Mucosa of rectum (tissue), 2 donors: ENCODE measurements at regions not wholly inside any gene's neighbourhood (a gene's known extent, or its start where the extent isn't known, plus 50 kb on each side); places are given as distances from the start of the nearest gene placed in this dataset.
"Not testable (repeated sequence)": the region's sequence is repeated elsewhere in the genome, so short reads cannot be mapped to it uniquely, and the experiment has no call there.

Experiments
- H3K27ac ChIP-seq, 2 donors: one replicate each; pipeline ENCODE4 v1.7.0; 2013; ENCODE audit warnings: inconsistent platforms in 2 of 2, low read depth in 2 of 2, low read length in 2 of 2
- H3K27me3 ChIP-seq, 2 donors: one replicate each; pipeline ENCODE4 v1.7.0; 2013; ENCODE audit warnings: low read length in 2 of 2; ENCODE audit not compliant: control insufficient read depth in 2 of 2, insufficient read depth in 2 of 2
- H3K36me3 ChIP-seq, 2 donors: one replicate each; pipeline ENCODE4 v1.7.0; 2013; ENCODE audit warnings: low read length in 2 of 2; ENCODE audit not compliant: control insufficient read depth in 2 of 2, insufficient read depth in 2 of 2
- H3K4me1 ChIP-seq, 2 donors: one replicate each; pipeline ENCODE4 v1.7.0; 2013; ENCODE audit warnings: low read length in 2 of 2, mild to moderate bottlenecking in 1 of 2; ENCODE audit not compliant: control insufficient read depth in 2 of 2, insufficient read depth in 2 of 2
- H3K4me3 ChIP-seq, 2 donors: one replicate each; pipeline ENCODE4 v1.7.0; 2013; ENCODE audit warnings: low read length in 2 of 2
- H3K9ac ChIP-seq, 2 donors: one replicate each; pipeline ENCODE4 v1.7.0; 2013; ENCODE audit warnings: low read length in 2 of 2, low read depth in 1 of 2, mild to moderate bottlenecking in 1 of 2
- H3K9me3 ChIP-seq, 2 donors: one replicate each; pipeline ENCODE4 v1.7.0; 2013; ENCODE audit warnings: low read length in 2 of 2; ENCODE audit not compliant: control insufficient read depth in 2 of 2
- donor health status: healthy.
- donor health status: Normal muscosa, but diverticular disease.

DNA sequence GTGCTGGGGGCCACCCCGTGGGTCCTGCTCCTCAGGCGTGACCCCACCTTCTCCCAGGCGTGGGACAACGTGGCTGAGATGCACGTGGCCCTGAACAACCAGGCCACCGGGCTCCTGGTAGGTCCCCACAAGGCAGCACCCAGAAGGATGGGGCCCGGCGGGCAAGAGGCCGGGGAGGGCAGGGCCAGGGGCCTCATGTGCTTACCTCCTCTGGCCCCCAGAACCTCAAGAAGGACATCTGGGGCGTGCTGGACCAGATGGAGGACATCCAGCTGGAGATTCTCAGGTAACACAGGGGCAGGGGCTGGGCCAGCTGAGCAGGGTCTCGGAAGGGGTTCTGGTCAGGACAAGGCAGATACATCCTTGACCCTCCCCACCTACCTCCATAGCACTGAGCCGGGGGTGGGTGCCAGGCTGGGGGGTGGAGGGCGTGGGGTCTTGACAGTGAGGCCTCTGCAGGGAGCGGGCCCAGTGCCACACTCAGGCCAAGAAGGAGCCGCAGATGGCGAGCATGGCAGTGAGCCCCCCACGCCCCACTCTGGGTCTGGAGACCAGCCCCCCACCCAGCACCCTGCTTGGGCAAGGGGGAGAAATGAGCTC lies 186.3 kb downstream of the IGLL1 start:
- H3K4me1 ChIP-seq, result no peaks in the 10 kb centered on the region
- H3K4me3 ChIP-seq, result no peak overlapping the region
- H3K9me3 ChIP-seq, result no peaks in the 10 kb centered on the region
- H3K9ac ChIP-seq, result no peak overlapping the region
- H3K36me3 ChIP-seq, result no peaks in the 10 kb centered on the region
- no peaks in the 10 kb centered on the region for H3K27me3 ChIP-seq
- no peak overlapping the region for H3K27ac ChIP-seq

DNA sequence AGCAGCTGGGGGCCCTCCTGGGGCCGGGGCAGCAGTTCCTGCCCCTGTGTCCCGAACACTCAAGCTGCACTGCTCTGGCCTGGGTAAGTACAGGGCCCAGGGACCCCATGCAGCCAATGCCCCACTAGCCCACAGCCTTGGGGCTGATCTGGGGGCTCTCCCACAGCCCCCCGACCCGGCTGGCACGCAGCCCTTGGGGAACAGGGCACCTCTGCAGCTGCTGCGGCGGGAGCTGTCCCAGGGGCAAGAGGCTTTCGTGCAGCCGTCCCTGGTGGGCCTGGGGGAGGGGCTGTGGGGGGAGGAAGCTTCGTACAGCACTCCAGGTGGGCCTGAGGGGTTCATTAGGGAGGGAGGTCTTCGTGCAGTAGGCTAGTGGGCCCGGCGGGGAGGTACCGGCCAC lies 186.9 kb downstream of the IGLL1 start:
- not testable (repeated sequence) for H3K4me1 ChIP-seq, H3K9ac ChIP-seq, H3K9me3 ChIP-seq, H3K27ac ChIP-seq, H3K27me3 ChIP-seq, H3K4me3 ChIP-seq, H3K36me3 ChIP-seq

DNA sequence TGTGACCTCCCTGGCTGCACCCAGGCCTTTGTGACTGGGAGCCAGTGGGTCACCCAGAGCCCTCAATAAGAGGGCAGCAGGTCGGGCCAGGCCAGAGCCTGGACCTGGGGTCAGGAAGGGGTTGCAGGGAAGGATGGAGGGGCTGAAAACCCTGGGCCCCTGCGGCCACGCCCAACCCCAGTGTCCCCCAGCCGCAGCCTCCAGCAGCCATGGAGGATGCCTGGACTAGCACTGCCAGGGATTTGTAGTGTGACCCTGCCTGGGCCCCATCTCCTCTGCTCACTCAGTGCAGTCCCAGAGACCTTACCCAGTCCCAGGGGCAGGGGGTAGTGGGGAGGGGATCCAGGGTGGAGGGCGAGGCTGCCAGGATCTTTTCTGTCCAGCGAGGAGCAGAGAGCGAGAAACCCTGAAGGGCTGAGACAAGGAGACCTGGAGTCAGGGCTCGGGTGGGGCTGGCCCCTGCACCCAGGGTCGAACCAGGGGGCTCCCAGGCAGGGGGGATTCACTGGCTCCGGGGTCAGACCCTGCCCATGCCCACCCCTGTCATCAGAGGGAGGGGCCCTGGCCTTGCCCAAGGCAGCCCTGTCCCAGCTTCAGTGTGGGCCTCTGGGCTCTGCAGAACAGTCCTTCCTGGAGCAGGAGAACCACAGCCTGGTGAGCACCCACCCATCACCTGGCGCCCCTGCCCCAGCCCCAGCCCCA lies 187.5 kb downstream of the IGLL1 start:
- Histone ChIP-seq H3K4me1 (no peaks in the 10 kb centered on the region), H3K36me3 (no peaks in the 10 kb centered on the region), H3K9me3 (no peaks in the 10 kb centered on the region), H3K27ac (no peak overlapping the region), H3K4me3 (no peak overlapping the region), H3K27me3 (no peaks in the 10 kb centered on the region), H3K9ac (no peak overlapping the region)

DNA sequence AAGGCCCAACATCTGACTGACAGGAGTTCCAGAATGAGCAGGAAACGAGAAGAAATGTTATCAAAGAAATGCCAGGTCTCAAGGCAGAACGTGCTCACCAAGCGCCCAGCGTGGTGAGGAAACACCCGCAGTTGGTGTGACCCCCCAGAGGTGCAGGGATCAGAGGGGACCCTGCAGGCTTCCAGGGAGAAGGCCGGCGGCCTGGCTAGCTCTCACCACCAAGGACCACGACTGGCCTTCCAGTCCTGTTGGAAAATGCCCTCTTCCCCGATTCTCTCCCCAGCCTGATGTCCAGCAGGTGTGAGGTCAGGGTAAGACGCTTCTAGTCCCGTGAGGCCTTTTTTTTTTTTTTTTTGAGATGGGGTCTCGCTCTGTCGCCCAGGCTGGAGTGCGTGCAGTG lies 189.1 kb downstream of the IGLL1 start:
- Histone ChIP-seq H3K4me1 (no peaks in the 10 kb centered on the region), H3K27me3 (no peaks in the 10 kb centered on the region), H3K9me3 (no peaks in the 10 kb centered on the region), H3K27ac (no peak overlapping the region), H3K4me3 (no peak overlapping the region), H3K36me3 (no peaks in the 10 kb centered on the region), H3K9ac (no peak overlapping the region)

DNA sequence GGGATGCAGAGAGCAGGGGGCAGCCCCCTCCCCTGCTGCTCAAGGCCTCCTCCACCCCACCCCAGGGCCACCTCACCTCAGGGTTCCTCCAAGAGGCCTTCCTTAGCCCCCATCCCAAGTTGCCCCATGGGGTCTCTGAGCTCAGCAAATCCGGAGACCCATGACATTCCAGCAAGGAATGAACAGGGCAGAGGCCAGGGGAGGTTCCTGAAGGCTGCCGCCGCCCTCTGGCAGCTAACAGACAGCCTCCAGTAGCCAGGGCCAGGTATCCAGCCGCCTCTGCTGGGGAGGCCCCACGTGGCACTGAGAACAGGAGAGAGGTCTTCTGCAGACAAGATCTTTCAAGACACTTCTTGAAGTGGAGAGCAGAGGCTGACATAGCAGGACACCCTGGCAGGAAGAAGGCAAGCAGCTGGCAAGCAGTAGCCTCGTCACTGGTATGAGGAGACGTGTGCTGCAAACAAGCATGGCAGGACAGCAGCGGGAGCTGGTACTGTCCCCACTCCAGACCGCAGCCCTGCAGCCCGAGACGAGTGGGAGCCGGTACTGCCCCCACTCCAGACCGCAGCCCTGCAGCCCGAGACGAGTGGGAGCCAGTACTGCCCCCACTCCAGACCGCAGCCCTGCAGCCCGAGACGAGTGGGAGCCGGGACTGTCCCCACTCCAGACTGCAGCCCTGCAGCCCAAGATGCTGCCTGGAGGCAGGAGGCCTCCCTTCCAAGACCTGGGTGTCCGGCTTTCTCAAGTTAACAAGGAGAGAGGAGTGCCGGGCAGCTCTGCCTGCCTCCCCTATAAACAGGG lies 190.6 kb downstream of the IGLL1 start:
- H3K9ac ChIP-seq, result no peak overlapping the region
- H3K27ac ChIP-seq, result no peak overlapping the region

DNA sequence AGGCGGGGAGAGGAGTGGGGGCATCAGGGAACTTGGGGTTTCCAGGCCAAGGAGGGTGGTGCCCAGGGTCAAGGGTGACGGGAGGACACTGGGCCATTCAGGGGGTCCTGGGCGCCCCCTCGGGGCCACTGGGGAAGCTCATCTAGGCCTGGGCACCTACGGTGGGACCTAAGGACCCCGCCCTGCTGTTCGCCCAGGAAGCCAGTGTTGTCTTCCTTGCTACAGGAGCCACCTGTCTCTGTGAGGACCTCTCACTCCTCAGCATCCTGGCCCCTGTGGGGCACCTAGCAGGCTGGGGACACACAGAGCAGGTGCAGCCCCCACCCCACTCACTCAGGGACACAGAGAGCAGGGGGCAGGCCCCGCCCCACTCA lies 191.6 kb downstream of the IGLL1 start:
- H3K27me3 ChIP-seq, result no peaks in the 10 kb centered on the region
- no peak overlapping the region for H3K4me3 ChIP-seq
- no peaks in the 10 kb centered on the region for H3K4me1 ChIP-seq
- no peak overlapping the region for H3K9ac ChIP-seq
- H3K9me3 ChIP-seq, result no peaks in the 10 kb centered on the region
- H3K27ac ChIP-seq, result no peak overlapping the region
- H3K36me3 ChIP-seq, result no peaks in the 10 kb centered on the region

More for the DNA sequence above, 190.6 kb downstream of the IGLL1 start:
- no peaks in the 10 kb centered on the region for H3K4me1 ChIP-seq
- no peaks in the 10 kb centered on the region for H3K36me3 ChIP-seq
- H3K4me3 ChIP-seq, result no peak overlapping the region
- no peaks in the 10 kb centered on the region for H3K27me3 ChIP-seq
- H3K9me3 ChIP-seq, result no peaks in the 10 kb centered on the region

DNA sequence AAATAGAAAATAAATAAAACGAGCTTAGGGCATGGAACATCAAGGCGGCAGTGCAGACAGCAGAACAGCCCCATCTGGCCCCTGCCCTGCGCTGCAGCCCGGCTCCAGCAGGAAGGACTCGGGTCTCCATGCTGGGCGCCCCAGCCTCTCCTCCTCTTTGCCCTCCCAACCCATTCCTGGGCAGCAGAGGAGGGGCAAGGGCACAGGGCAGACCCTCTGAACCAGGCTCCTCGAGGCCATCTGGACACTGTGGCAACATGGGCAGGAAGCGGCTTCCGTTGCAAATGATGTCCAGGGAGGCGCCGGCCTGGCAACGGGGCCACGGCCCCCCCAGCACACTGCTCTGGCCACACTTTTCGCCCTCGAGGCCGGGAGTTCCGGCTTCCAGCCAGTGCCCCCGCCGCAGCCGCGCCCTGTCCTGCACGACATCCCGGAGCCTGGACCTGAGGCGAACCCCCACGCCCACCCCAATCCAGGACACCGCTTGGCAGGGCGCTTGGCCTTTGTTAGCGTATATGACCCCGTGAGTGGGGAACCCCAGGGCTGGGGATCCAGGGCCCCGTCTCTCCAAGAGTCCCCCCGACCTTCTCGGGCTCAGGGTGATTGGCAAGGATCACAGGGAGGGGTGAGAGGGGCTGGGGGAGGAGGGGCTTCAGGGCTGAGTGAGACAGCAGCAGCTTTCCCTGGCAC lies 192.1 kb downstream of the IGLL1 start:
- Histone ChIP-seq H3K9me3 (no peaks in the 10 kb centered on the region), H3K9ac (no peak overlapping the region), H3K4me1 (no peaks in the 10 kb centered on the region), H3K27me3 (no peaks in the 10 kb centered on the region), H3K36me3 (no peaks in the 10 kb centered on the region), H3K27ac (no peak overlapping the region), H3K4me3 (no peak overlapping the region)

DNA sequence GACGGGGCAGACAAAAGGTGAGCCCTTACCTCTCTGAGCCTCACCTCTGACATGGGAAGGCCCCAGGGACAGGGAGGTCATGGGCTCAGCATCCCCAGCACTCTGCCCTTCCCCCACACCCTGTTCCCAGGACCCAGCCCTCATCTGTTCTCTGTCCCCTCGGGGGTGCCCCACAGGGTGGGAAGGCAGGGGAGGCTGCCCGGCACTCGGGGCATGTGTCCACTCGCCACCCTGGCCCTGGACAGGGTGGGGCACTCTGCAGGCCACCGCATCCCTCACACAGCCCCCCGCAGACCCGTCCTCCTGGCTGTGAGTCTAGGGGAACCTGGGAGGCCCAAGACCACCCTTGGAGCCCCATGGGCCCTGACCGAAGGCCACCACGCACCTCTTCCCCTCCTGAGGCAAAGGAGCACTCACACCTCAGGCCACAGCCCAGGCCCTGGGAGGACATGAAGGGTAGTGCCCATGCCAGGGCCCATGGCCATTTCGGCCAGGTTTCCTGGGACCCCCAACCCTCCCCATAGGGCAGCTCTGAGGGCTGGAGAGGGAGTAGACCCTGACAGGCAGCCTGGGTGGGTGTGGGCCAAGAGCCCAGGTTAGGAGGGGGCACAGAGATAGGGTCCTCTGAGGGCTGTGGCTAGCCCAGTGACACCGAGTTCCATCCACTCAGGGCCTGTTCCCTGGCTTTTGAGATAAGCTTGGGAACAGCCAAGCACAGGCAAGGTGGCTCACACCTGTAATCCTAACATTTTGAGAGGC lies 193.1 kb downstream of the IGLL1 start:
- Histone ChIP-seq H3K27ac (no peak overlapping the region), H3K4me3 (no peak overlapping the region), H3K9ac (no peak overlapping the region), H3K9me3 (no peaks in the 10 kb centered on the region), H3K27me3 (no peaks in the 10 kb centered on the region), H3K4me1 (no peaks in the 10 kb centered on the region), H3K36me3 (no peaks in the 10 kb centered on the region)

DNA sequence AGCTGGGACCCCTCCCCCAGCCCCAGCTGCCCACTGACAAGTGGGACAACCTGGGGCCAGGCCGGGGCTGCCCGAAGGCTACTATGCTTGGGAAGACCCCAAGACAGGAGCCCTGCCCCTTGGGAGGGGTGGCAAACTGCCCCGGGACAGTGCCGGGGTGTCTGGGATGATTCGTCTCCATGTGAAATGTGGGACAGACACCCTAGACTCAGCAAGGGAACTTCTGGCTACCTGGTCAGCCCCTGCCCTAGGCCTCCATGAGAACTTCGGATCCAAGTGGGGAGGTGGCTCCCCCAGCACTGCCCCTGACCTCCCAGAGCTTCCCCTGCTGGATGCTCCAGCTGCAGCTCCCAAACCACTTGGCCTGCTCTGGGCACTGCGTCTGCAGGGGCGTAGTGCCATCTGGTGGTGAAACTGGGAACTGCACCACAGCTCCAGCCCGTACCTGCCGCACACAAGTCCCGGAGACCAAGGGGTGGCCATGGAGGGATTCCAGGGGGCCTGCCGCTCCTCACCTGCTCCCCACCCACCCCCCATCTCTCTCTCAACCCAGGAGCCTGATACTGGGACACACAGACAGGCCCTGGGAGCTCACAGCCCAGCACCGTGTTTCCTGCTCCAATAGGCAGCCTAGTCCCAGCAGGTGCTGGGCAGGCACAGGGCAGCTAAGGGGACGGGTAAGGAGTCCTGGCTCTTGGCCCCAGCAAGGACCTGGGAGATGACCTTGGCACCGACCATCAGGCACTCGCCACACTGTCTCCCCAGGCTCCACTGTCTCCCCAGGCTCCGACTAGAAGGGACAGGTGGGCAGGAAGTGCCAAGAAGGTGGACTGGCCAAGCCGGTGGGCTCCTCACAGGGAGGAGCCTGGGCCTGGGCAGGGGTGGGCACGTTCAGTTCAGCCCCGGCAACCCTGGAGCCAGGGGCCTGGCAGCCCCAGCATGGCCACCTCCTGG lies 194.1 kb downstream of the IGLL1 start:
- H3K36me3 ChIP-seq, result no peaks in the 10 kb centered on the region
- H3K4me1 ChIP-seq, result no peaks in the 10 kb centered on the region
- peaks cover 0 to 2% of the 10 kb centered on the region in 2 donors for H3K27me3 ChIP-seq
- peak overlapping the region in 1 of 2 donors; percentile 22 for H3K9ac ChIP-seq
- no peak overlapping the region for H3K27ac ChIP-seq
- no peak overlapping the region for H3K4me3 ChIP-seq
- no peaks in the 10 kb centered on the region for H3K9me3 ChIP-seq
